Liver (tissue), 8 donors: ENCODE measurements at regions not wholly inside any gene's neighbourhood (a gene's known extent, or its start where the extent isn't known, plus 50 kb on each side); places are given as distances from the start of the nearest gene placed in this dataset.

Source experiments
- DNase-seq: peaks from one replicate; pipeline ENCODE4 v3.0.0-alpha.2; 2017; ENCODE audit warnings: low spot score
- H3K27ac ChIP-seq, 2 donors: one replicate each; pipeline ENCODE4 v1.7.0; 2013; ENCODE audit warnings: inconsistent platforms in 2 of 2, low read length in 2 of 2, control low read depth in 1 of 2, low read depth in 1 of 2, mild to moderate bottlenecking in 1 of 2
- H3K27me3 ChIP-seq, 4 donors: one replicate each; pipeline versions ENCODE4 v1.6.1 to v1.7.0; 2013; ENCODE audit warnings: low read length in 3 of 4, inconsistent platforms in 1 of 4, mild to moderate bottlenecking in 1 of 4, moderate library complexity in 1 of 4; ENCODE audit not compliant: control insufficient read depth in 4 of 4, insufficient read depth in 4 of 4
- H3K36me3 ChIP-seq, 4 donors: one replicate each; pipeline versions ENCODE4 v1.6.1 to v1.7.0; 2013; ENCODE audit warnings: low read length in 3 of 4, mild to moderate bottlenecking in 3 of 4, low read depth in 1 of 4, moderate library complexity in 1 of 4; ENCODE audit not compliant: control insufficient read depth in 4 of 4, insufficient read depth in 3 of 4
- H3K4me1 ChIP-seq, 4 donors: one replicate each; pipeline versions ENCODE4 v1.6.1 to v1.7.0; 2013; ENCODE audit warnings: low read length in 3 of 4, mild to moderate bottlenecking in 3 of 4, moderate library complexity in 1 of 4; ENCODE audit not compliant: control insufficient read depth in 4 of 4, insufficient read depth in 4 of 4
- H3K4me3 ChIP-seq, 3 donors: one replicate each; pipeline versions ENCODE4 v1.6.1 to v1.7.0; 2013; ENCODE audit warnings: low read length in 3 of 3, control low read depth in 1 of 3, low read depth in 1 of 3, mild to moderate bottlenecking in 1 of 3
- H3K9ac ChIP-seq, 2 donors: one replicate each; pipeline ENCODE4 v1.7.0; 2013; ENCODE audit warnings: low read length in 2 of 2, mild to moderate bottlenecking in 2 of 2, moderate library complexity in 2 of 2, control low read depth in 1 of 2, low read depth in 1 of 2
- H3K9me3 ChIP-seq, 4 donors: one replicate each; pipeline versions ENCODE4 v1.6.1 to v1.7.0; 2013; ENCODE audit warnings: low read length in 3 of 4; ENCODE audit not compliant: control insufficient read depth in 4 of 4
- ATF3 ChIP-seq: IDR thresholded peaks from 2 replicates; pipeline ENCODE4 v1.6.1; 2016; ENCODE audit warnings: antibody characterized with exemption
- CTCF ChIP-seq: fragments of 150-350 bp; IDR thresholded peaks from 2 replicates; pipeline ENCODE4 v1.5.1; 2017; ENCODE audit warnings: improper control_type of control experiment, low read depth, low read length; ENCODE audit not compliant: missing input control
- EGR1 ChIP-seq, 2 donors: IDR thresholded peaks; 2 replicates each; pipeline ENCODE4 v1.6.1; 2016 to 2018; ENCODE audit warnings: antibody characterized with exemption in 2 of 2, low read depth in 2 of 2
- FOXA1 ChIP-seq: IDR thresholded peaks from 2 replicates; pipeline ENCODE4 v1.6.1; 2016; ENCODE audit warnings: antibody characterized with exemption
- FOXA2 ChIP-seq: IDR thresholded peaks from 2 replicates; pipeline ENCODE4 v1.6.1; 2016; ENCODE audit warnings: antibody characterized with exemption
- GABPA ChIP-seq, 2 donors: IDR thresholded peaks in 1 of 2; conservative IDR thresholded peaks in 1 of 2; 2 replicates each; pipeline ENCODE4 v1.6.1; 2016; ENCODE audit warnings: antibody characterized with exemption in 2 of 2, mild to moderate bottlenecking in 1 of 2, moderate library complexity in 1 of 2
- HNF4A ChIP-seq, 2 donors: conservative IDR thresholded peaks; 2 replicates each; pipeline ENCODE4 v1.6.1; 2016; ENCODE audit warnings: antibody characterized with exemption in 2 of 2, mild to moderate bottlenecking in 2 of 2
- HNF4G ChIP-seq: IDR thresholded peaks from 2 replicates; pipeline ENCODE4 v1.6.1; 2016; ENCODE audit warnings: antibody characterized with exemption
- MAX ChIP-seq: IDR thresholded peaks from 2 replicates; pipeline ENCODE4 v1.6.1; 2016; ENCODE audit warnings: antibody characterized with exemption
- NR2F2 ChIP-seq: IDR thresholded peaks from 2 replicates; pipeline ENCODE4 v1.6.1; 2016; ENCODE audit warnings: antibody characterized with exemption
- RAD21 ChIP-seq, 2 donors: IDR thresholded peaks; 2 replicates each; pipeline ENCODE4 v1.6.1; 2016; ENCODE audit warnings: antibody characterized with exemption in 2 of 2, mild to moderate bottlenecking in 2 of 2
- SP1 ChIP-seq: IDR thresholded peaks from 2 replicates; pipeline ENCODE4 v1.6.1; 2018; ENCODE audit warnings: antibody characterized with exemption, mild to moderate bottlenecking
- TAF1 ChIP-seq: conservative IDR thresholded peaks from 2 replicates; pipeline ENCODE4 v1.6.1; 2016; ENCODE audit warnings: antibody characterized with exemption, mild to moderate bottlenecking
- YY1 ChIP-seq: IDR thresholded peaks from 2 replicates; pipeline ENCODE4 v1.6.1; 2016; ENCODE audit warnings: antibody characterized with exemption, mild to moderate bottlenecking
- ZBTB33 ChIP-seq: IDR thresholded peaks from 2 replicates; pipeline ENCODE4 v1.6.1; 2016; ENCODE audit warnings: antibody characterized with exemption
- WGBS: extraction: QIAGEN DNeasy Blood & Tissue Kit; methylation state at CpG from one replicate; pipeline ENCODE4 v1.1.7; 2013; 5-methylcytosine and 5-hydroxymethylcytosine counted together
- donor health status: healthy.
- donor health status: healthy.
- donor health status: healthy.
- donor health status: healthy.
- donor health status: healthy.

- 92% methylated on average over 3 of the region's 3 CpGs for WGBS
- Histone ChIP-seq H3K9ac (no peak overlapping the region), H3K9me3 (no peaks in the 10 kb centered on the region), H3K27ac (no peak overlapping the region), H3K4me3 (no peak overlapping the region), H3K27me3 (no peaks in the 10 kb centered on the region), H3K36me3 (no peaks in the 10 kb centered on the region), H3K4me1 (no peaks in the 10 kb centered on the region)
- no peak for DNase-seq
- no peak for TF ChIP-seq NR2F2
- TF ChIP-seq FOXA2 = no peak
- TF ChIP-seq GABPA (IDR thresholded peaks at IDR 0.05 in 1 of 2, conservative IDR thresholded peaks at IDR 0.05 in 1 of 2) = no peak
- no peak for TF ChIP-seq ATF3
- no peak for TF ChIP-seq HNF4G
Measured at GRCh38 chr14:85325134-85326017, 204.6 kb upstream of the FLRT2 start.

- H3K27ac ChIP-seq = no peak overlapping the region
- no peak overlapping the region for H3K4me3 ChIP-seq
- no peaks in the 10 kb centered on the region for H3K27me3 ChIP-seq
- no peaks in the 10 kb centered on the region for H3K36me3 ChIP-seq
- TF ChIP-seq RAD21 (IDR thresholded peaks at IDR 0.05) (no peak), FOXA2 (no peak), FOXA1 (no peak), NR2F2 (no peak), CTCF (no peak), ZBTB33 (no peak), MAX (no peak), EGR1 (IDR thresholded peaks at IDR 0.05; ENCODE audit: low read depth in 2 of 2) (no peak), HNF4A (conservative IDR thresholded peaks at IDR 0.05) (no peak), HNF4G (no peak), SP1 (no peak)
- no peaks in the 10 kb centered on the region for H3K9me3 ChIP-seq
- no peak for DNase-seq
- 41% methylated on average over 1 of the region's 1 CpG for WGBS
- no peak overlapping the region for H3K9ac ChIP-seq
- no peaks in the 10 kb centered on the region for H3K4me1 ChIP-seq
Measured at GRCh38 chr14:85332401-85332800, 197.5 kb upstream of the FLRT2 start.

- DNase-seq = no peak
- H3K36me3 ChIP-seq = no peaks in the 10 kb centered on the region
- TF ChIP-seq SP1 (no peak), TAF1 (no peak), YY1 (no peak), GABPA (IDR thresholded peaks at IDR 0.05 in 1 of 2, conservative IDR thresholded peaks at IDR 0.05 in 1 of 2) (no peak), FOXA2 (no peak), ZBTB33 (no peak)
- no peak overlapping the region for H3K4me3 ChIP-seq
- H3K27me3 ChIP-seq = no peaks in the 10 kb centered on the region
- H3K27ac ChIP-seq = no peak overlapping the region
- no peak overlapping the region for H3K9ac ChIP-seq
- no peaks in the 10 kb centered on the region for H3K9me3 ChIP-seq
- 79% methylated on average over 3 of the region's 3 CpGs for WGBS
- no peaks in the 10 kb centered on the region for H3K4me1 ChIP-seq
Measured at GRCh38 chr14:85333313-85333712, 196.6 kb upstream of the FLRT2 start.
